ENCODE measurements at regions not wholly inside any gene's neighbourhood (a gene's known extent, or its start where the extent isn't known, plus 50 kb on each side); places are given as distances from the start of the nearest gene placed in this dataset.
"Not testable (repeated sequence)": the region's sequence is repeated elsewhere in the genome, so short reads cannot be mapped to it uniquely, and the experiment has no call there.

DNA sequence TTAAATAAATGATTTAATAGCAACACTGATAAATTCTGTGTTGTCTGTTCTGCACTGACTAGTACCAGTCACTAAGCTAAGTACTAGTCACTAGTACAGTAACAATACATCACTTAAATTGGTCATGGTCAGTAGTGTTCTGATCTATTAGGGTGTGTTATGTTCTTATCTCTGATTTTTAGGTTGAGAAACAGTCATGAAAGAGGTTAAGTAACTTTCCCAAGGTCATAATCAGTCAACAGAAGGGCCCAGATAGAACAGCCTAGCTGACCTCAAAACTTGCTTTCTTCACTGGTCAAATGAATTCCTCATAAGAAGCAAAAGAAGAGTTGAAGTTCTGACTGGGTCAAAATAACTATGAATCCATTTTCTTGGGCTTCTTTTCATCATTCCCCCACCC, 1492.7 kb downstream of the MAT2B start:
- no peak for DNase-seq (ENCODE audit: low read depth)

DNA sequence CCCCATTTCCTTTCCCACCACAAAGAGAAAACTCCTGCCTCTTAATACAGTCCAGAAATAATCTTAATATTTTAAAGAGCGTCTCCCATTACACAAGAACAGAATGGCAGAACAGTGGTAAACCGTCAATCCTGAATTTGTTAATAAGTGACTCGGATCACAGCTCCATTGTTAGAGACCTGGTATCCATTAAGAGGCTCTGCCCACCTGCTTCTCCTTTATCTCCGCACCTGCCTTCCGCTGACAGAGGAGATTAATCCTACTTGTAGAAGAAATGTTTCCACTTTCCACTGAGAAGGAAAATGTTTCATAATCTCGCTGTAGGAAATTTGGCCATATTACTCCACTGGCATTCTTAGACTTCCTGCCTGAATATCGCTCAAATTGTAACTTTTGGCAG, 1493.2 kb downstream of the MAT2B start:
- no peak for DNase-seq (ENCODE audit: low read depth)

- DNase-seq (ENCODE audit: low read depth), result no peak
Observed at GRCh38 chr5:165000479-165001190, 1495.2 kb downstream of the MAT2B start.

GRCh38 chr5:165003283-165003682, 1497.9 kb downstream of the MAT2B start:
- no peak for DNase-seq (ENCODE audit: low read depth)

GRCh38 chr5:165004175-165004574, 1498.8 kb downstream of the MAT2B start:
- no peak for DNase-seq (ENCODE audit: low read depth)

DNA sequence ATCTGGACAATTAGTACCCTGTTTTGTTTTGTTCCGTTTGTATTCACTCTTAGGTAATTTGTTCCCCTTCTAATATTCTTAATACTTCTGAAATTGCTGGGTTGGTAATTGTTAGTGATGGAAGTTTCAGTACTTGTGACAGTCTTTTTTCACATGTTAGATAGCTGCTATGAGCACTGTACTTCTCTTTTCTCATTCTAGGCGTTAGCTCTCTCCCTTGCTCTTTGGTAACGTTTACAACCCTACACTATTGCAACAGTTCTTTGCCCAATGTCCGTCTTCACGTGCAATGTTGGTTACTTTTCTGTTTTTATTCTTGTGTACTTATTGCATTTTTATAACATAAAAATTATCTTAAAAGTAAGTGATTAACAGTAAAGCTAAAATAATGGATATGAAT, 1509.0 kb downstream of the MAT2B start:
- DNase-seq (ENCODE audit: low read depth), result no peak

- DNase-seq (ENCODE audit: low read depth), result no peak
Observed at GRCh38 chr5:165015126-165015525, 1509.7 kb downstream of the MAT2B start.

DNA sequence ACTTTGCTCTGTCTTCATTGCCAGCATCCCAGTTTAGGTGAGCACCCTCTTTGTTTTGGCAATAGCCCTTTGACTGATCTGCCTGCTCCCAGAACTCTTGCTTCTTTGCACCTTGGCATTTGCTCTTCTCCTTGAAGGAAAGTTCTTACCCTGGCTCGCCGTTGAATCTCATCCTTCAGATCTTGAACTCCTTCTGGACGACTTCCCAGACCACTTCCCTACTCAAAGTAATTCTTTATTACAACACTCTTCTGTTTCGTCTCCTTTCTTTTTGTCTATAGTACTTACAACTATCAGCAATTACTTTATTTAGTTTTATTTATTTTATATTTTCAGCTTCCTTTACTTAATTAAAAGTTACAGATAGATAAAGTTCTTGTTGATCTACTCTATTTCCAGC, 1510.1 kb downstream of the MAT2B start:
- no peak for DNase-seq (ENCODE audit: low read depth)

- no peak for DNase-seq (ENCODE audit: low read depth)
Observed at GRCh38 chr5:165026971-165027370, 1521.6 kb downstream of the MAT2B start.

GRCh38 chr5:165028356-165028755, 1522.9 kb downstream of the MAT2B start:
- DNase-seq (ENCODE audit: low read depth), result no peak

- no peak for DNase-seq (ENCODE audit: low read depth)
Observed at GRCh38 chr5:165029099-165029870, 1523.9 kb downstream of the MAT2B start.

DNA sequence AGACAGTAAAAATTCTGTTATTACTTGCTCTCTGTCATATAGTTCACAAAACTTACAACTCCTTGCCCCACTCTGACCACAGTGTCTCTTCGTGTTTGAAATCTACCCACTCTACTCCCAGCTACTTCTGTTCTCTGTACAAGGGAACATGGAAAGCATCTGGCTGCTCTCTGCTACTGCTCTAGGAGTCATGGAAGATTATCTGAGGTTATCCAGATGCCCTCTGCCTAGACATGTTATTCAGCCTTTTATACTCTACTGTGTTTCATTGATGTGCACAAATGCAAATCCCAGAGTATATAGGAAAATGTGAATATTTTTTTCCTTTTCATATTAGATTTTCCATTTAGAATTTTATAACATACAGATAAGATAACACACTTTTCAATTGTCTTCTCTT, 1525.6 kb downstream of the MAT2B start:
- no peak for DNase-seq (ENCODE audit: low read depth)

DNA sequence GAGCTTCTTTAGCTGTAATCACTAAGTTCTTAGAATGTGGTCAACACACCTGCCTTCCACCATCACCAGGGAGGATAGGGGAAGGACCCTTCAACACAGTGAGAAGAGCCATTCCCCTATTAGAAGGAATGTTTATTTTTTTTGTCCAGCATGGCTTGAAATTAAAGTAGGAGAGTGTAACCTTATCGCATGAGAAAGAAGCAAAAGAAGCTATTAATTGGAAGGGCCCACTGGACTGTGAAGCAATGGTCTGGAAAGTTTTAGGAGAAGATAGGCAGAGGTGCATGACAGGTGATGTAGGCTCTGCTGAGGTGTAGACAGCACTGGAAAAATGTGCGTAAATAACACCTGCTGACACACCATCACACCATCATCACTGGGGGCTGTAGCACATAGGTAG, 1526.0 kb downstream of the MAT2B start:
- no peak for DNase-seq (ENCODE audit: low read depth)

- no peak for DNase-seq (ENCODE audit: low read depth)
Observed at GRCh38 chr5:165035520-165035919, 1530.1 kb downstream of the MAT2B start.

- no peak for DNase-seq (ENCODE audit: low read depth)
Observed at GRCh38 chr5:165039748-165040147, 1534.3 kb downstream of the MAT2B start.

- DNase-seq (ENCODE audit: low read depth), result not testable (repeated sequence)
Observed at GRCh38 chr5:165045941-165046340, 1540.5 kb downstream of the MAT2B start.

GRCh38 chr5:165055476-165055875, 1550.1 kb downstream of the MAT2B start:
- no peak for DNase-seq (ENCODE audit: low read depth)

DNA sequence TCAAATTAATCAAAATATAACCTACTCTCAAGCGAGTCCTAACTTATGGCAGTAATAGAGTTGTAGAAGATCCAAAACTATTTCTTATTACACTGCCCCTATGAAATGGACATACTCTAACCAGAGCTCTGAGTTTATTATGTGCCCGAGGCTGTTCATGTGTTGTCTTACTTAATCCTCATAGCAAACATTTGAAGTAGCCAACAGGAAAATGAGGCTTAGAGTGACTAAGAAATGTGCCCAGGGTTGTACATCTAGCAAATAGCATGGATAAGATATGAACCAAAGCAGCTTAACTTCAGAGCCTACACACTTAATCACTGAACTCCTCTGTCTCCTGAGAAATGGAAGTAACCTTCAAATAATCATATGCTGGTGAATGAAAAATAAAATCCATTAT, 1551.7 kb downstream of the MAT2B start:
- DNase-seq (ENCODE audit: low read depth), result no peak

GRCh38 chr5:165066751-165067385, 1561.4 kb downstream of the MAT2B start:
- no peak for DNase-seq (ENCODE audit: low read depth)

- DNase-seq (ENCODE audit: low read depth), result no peak
Observed at GRCh38 chr5:165076686-165077085, 1571.3 kb downstream of the MAT2B start.

DNA sequence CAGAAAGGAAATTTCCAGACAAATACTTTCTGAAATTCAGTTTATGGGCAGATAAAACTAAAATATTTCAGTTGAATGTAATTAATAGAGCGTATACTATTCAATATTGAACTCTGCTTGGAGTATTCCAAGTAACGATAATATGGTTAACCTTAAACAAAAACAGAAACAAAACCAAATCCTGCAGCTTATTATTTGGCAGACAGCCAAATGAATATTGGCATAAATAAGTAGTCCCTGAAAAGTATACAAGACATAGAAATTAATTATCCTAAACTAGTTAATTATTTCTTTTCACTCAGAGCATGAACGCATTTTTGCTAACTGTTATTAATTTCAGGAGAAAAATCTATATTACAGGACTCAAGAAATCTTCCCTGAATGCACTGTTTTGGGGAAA, 1574.0 kb downstream of the MAT2B start:
- DNase-seq (ENCODE audit: low read depth), result no peak

GRCh38 chr5:165083394-165083793, 1578.0 kb downstream of the MAT2B start:
- DNase-seq (ENCODE audit: low read depth), result no peak

GRCh38 chr5:165086465-165086864, 1581.0 kb downstream of the MAT2B start:
- no peak for DNase-seq (ENCODE audit: low read depth)

Data from stimulated activated CD8-positive, alpha-beta memory T cell treated with anti-CD3 and anti-CD28 coated beads, Interleukin-15, amount 100 ng/mL, for 1 hour (primary cell).